ENCODE measurements at regions not wholly inside any gene's neighbourhood (a gene's known extent, or its start where the extent isn't known, plus 50 kb on each side); places are given as distances from the start of the nearest gene placed in this dataset.
"Not testable (repeated sequence)": the region's sequence is repeated elsewhere in the genome, so short reads cannot be mapped to it uniquely, and the experiment has no call there.

- DNase-seq: no peak
Observed at GRCh38 chr2:220374282-220374681, 746.9 kb downstream of the SLC4A3 start.

GRCh38 chr2:220377482-220378155 is 750.2 kb downstream of the SLC4A3 start:
- no peak for DNase-seq

GRCh38 chr2:220387758-220388157 is 760.3 kb downstream of the SLC4A3 start:
- DNase-seq: not testable (repeated sequence)

- no peak for DNase-seq
Observed at GRCh38 chr2:220393711-220394110, 766.3 kb downstream of the SLC4A3 start.

- peak; percentile 1 for DNase-seq
Observed at GRCh38 chr2:220394433-220394832, 767.0 kb downstream of the SLC4A3 start.

GRCh38 chr2:220396287-220396686 is 768.9 kb downstream of the SLC4A3 start:
- no peak for DNase-seq

GRCh38 chr2:220410296-220410695 is 782.9 kb downstream of the SLC4A3 start:
- DNase-seq: no peak

GRCh38 chr2:220417503-220417902 is 790.1 kb downstream of the SLC4A3 start:
- no peak for DNase-seq

- no peak for DNase-seq
Observed at GRCh38 chr2:220419647-220420046, 792.2 kb downstream of the SLC4A3 start.

GRCh38 chr2:220420820-220421219 is 793.4 kb downstream of the SLC4A3 start:
- DNase-seq: no peak

GRCh38 chr2:220422676-220423075 is 795.2 kb downstream of the SLC4A3 start:
- DNase-seq: no peak

- DNase-seq: no peak
Observed at GRCh38 chr2:220424561-220424960, 797.1 kb downstream of the SLC4A3 start.

GRCh38 chr2:220432645-220433044 is 805.2 kb downstream of the SLC4A3 start:
- DNase-seq: no peak

GRCh38 chr2:220433131-220433530 is 805.7 kb downstream of the SLC4A3 start:
- no peak for DNase-seq

GRCh38 chr2:220434385-220434784 is 807.0 kb downstream of the SLC4A3 start:
- no peak for DNase-seq

GRCh38 chr2:220437938-220438337 is 810.5 kb downstream of the SLC4A3 start:
- DNase-seq: no peak

GRCh38 chr2:220440731-220441130 is 813.3 kb downstream of the SLC4A3 start:
- no peak for DNase-seq

GRCh38 chr2:220441404-220441803 is 814.0 kb downstream of the SLC4A3 start:
- no peak for DNase-seq

GRCh38 chr2:220442012-220442411 is 814.6 kb downstream of the SLC4A3 start:
- no peak for DNase-seq

- no peak for DNase-seq
Observed at GRCh38 chr2:220445429-220446105, 818.1 kb downstream of the SLC4A3 start.

GRCh38 chr2:220446106-220446712 is 818.8 kb downstream of the SLC4A3 start:
- no peak for DNase-seq

GRCh38 chr2:220450846-220451245 is 823.4 kb downstream of the SLC4A3 start:
- no peak for DNase-seq

- no peak for DNase-seq
Observed at GRCh38 chr2:220451438-220451837, 824.0 kb downstream of the SLC4A3 start.

- no peak for DNase-seq
Observed at GRCh38 chr2:220452561-220452960, 825.1 kb downstream of the SLC4A3 start.
